NCI-H1105 (cell line): ENCODE measurements at regions not wholly inside any gene's neighbourhood (a gene's known extent, or its start where the extent isn't known, plus 50 kb on each side); places are given as distances from the start of the nearest gene placed in this dataset.

Experiments
- DNase-seq: peaks from one replicate; lab custom pipeline; 2025; lab: John Stamatoyannopoulos, UW

- DNase-seq: no peak
These were observed 80.6 kb upstream of the PAK5 start for GRCh38 chr20:9919271-9920014.

GRCh38 chr20:9918348-9918747 is 79.5 kb upstream of the PAK5 start:
- DNase-seq: no peak

- DNase-seq: no peak
These were observed 77.9 kb upstream of the PAK5 start for GRCh38 chr20:9916761-9917160.

- no peak for DNase-seq
These were observed 74.1 kb upstream of the PAK5 start for GRCh38 chr20:9912858-9913434.

- no peak for DNase-seq
These were observed 73.4 kb upstream of the PAK5 start for GRCh38 chr20:9912290-9912689.

- DNase-seq: no peak
These were observed 72.6 kb upstream of the PAK5 start for GRCh38 chr20:9911519-9911918.

- DNase-seq: no peak
These were observed 70.3 kb upstream of the PAK5 start for GRCh38 chr20:9909167-9909566.

- DNase-seq: no peak
These were observed 64.3 kb upstream of the PAK5 start for GRCh38 chr20:9903048-9903655.

GRCh38 chr20:9889270-9889981 is 50.5 kb upstream of the PAK5 start:
- DNase-seq: no peak
